SK-N-DZ (cell line): ENCODE measurements at regions not wholly inside any gene's neighbourhood (a gene's known extent, or its start where the extent isn't known, plus 50 kb on each side); places are given as distances from the start of the nearest gene placed in this dataset.

Source experiments
- small RNA-seq, 2 experiments: library from RNA; depleted of rRNA; stranded (forward); fragments of <200 nt; gene quantifications; one replicate each; pipeline ENCODE3, GENCODE V24; 2014

Small RNAs in the stretch of these regions (small RNA-seq; reads per million reads assigned to genes)
- gene AC092451.1 (0 reads per million in 2 experiments), gene RNU4-67P (1.6 to 3.0 reads per million in 2 experiments)
